HG03432 (cell line): ENCODE measurements at regions not wholly inside any gene's neighbourhood (a gene's known extent, or its start where the extent isn't known, plus 50 kb on each side); places are given as distances from the start of the nearest gene placed in this dataset.

Experiments
- ATAC-seq: cut with Tn5 transposase; IDR thresholded peaks from one replicate; pipeline ENCODE4 v1.9.1; 2021; ENCODE audit warnings: mild to moderate bottlenecking, moderate library complexity; ENCODE audit not compliant: unreplicated experiment

- ATAC-seq: peak; percentile 85
These were observed 154.0 kb upstream of the THBS1 start for GRCh38 chr15:39426552-39427532.

DNA sequence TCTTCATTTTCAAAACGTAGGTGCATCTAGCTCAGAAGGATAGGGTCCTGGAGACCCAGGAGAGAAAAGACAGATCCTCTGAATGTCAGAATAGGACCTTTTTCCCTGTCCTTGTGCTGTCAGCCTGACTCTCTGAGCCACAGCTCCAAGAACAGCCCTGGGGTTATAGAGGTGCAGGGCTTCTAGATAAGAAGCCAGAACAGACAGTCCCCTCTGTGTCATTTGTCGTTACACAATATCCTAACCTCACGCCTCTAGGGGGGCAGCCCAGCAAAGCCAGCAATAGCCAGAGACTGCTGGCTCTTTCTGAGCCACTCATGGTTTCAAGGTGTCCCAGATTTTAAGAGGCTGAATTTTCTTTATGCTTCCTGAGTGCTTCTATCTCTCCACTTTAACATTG, 153.2 kb upstream of the THBS1 start:
- ATAC-seq: no peak

GRCh38 chr15:39429898-39430357, 151.0 kb upstream of the THBS1 start:
- ATAC-seq: no peak

DNA sequence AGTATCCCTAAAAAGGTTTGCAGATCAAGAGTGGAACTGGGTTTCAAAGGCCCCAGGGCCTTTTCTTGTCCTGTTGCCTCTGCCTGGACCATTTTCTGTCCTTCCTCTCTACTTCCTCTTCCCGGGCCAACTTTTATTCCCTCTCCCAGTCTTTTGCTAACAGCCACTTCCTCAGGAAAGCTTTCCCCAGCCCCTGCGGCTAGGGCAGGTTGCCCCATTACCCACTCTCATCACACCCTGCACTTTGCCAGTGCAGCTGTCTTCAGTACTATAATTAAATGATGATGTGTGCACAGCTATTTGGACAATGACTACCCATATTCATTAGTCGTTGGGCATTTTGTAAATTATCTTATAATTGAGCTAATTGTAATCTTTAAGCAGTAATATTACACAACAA, 150.5 kb upstream of the THBS1 start:
- no peak for ATAC-seq

- ATAC-seq: no peak
These were observed 149.5 kb upstream of the THBS1 start for GRCh38 chr15:39431376-39431775.

- no peak for ATAC-seq
These were observed 148.9 kb upstream of the THBS1 start for GRCh38 chr15:39432026-39432425.

- no peak for ATAC-seq
These were observed 147.9 kb upstream of the THBS1 start for GRCh38 chr15:39432912-39433348.

DNA sequence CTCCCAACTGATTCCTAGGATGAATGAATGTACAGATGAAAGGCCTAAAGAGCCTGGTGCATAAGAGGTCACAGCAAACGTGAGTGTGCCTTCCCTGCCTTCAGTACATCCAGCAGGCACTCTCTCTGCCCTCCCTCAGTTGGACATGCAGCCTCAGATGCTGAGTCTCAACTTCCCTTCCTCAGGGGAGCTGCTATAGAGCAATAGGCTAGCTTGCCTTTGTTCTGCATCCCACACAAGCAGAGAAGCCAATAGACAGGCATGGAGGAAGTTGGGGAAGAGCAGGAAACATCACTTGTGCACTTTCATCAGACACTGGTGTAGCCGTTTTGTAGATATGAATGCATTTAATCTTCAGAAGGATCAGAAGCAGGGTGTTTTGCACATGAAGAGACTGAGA, 147.5 kb upstream of the THBS1 start:
- ATAC-seq: no peak

DNA sequence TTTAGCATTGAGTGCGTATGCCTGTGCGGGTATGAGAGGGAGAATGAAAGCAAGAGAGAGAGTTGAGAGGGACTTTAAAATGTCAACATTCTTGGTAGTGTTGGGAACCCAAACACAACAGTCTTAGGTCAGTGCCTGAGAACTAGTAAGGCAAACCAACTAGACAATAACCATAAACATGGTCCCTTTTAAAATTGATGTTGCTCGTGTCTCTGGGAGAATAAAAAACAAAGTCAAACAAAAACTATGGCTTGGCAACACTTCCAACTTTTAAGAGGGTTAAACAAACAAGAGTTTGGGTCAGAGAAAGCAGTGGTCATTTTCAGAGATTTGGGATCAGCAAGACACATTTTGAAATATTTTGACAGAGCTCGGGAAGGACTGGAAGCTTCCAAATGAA, 146.7 kb upstream of the THBS1 start:
- no peak for ATAC-seq

DNA sequence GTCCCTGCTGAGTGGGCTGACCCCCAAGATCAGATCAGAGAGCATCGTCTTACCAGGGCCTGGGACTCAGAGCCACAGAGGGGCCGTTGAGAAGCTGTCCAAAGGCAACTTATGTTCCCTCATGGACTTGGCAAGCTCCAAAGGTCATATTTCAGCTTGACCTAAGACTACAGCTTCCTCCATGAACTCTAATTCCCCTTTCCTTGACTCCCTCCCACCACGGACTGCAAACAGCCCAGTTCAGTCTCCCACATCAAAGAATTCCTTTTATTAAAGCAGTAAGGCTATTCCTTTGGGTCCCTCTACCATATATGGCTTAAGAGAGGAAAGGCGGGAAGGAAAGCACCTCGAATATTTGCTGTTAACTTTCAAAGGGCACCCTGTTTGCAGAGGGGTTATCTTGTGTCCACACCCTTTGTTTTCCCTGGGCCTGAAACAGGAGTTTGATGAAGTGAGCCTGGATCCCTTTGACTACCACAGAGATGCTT, 146.1 kb upstream of the THBS1 start:
- no peak for ATAC-seq

- no peak for ATAC-seq
These were observed 145.6 kb upstream of the THBS1 start for GRCh38 chr15:39435244-39435643.

- no peak for ATAC-seq
These were observed 142.6 kb upstream of the THBS1 start for GRCh38 chr15:39438260-39438659.

DNA sequence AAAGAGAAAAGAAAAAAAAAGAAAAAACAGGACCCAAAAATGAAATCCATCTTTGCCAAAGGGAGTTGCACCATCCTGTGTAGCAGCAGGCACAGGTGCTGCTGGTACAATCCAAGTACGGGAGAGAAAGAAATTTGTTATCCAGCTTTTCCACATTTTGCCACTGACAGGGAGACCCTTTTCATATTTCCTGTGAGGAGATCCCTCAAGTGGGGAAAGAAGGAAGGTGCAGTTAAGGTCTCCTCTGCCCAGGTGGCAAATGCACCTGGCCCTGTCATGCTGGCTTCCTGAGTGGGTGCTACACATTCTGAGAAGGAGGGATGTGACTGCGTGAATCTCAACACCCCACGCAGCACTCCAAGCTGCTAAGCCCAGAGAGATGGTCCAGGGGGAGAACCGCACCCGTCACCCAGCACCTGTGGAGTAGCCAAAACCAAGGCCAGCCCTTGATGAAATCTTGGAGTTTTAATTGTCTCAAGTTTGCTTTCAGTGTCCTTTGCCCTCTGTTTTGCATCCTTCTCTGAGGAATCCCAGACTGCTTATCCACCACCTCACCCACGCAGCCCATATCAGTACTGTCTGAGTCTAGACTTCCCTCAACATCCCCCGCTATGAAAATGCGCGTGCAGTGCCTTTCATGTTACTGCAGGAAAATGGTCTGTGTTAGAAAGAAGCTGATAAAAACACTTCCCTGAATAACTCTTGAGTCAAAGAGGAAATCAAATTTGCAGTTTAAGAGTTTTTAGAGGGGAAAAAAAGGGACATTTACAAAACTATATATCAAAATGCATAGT, 141.9 kb upstream of the THBS1 start:
- ATAC-seq: no peak

- ATAC-seq: no peak
These were observed 138.0 kb upstream of the THBS1 start for GRCh38 chr15:39442898-39443297.

- no peak for ATAC-seq
These were observed 137.1 kb upstream of the THBS1 start for GRCh38 chr15:39443659-39444219.

GRCh38 chr15:39444735-39445470, 136.0 kb upstream of the THBS1 start:
- no peak for ATAC-seq

DNA sequence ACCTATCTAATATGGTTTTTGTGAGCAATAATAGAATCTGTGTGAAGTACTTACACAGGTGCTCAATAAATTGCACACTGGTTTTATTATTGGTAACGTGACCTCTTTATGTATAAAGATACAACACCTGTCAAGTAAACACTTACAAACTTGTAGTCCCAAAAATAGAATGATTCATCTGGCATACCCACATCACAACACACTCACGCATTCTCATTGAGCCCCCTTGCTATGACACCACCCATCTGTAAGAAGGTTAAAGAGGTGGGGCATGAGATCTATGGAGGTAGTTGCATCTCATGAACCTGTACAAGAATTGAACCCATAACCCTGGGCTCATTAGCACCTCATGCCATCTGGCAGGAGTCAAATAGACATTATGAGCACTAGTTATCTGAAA, 134.9 kb upstream of the THBS1 start:
- ATAC-seq: no peak

GRCh38 chr15:39447346-39447745, 133.5 kb upstream of the THBS1 start:
- no peak for ATAC-seq

DNA sequence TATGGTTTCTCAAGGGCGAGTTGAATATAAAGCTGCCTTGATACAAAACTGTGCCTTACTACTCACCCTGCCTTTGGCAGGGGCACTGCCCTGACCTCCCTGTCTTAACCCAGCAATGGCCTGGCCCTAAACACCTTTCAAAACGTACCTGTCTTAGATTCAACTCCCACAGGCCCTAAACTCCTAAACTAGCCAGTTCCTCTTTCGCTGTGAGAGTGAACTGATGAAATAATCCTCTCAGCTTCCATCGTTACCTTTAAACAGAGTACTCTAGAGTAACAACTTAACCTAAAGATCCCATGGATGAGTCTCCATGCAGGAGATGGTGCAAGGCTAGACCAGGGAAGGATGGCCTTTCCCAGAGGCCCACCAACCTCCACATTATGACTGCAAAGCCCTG, 133.0 kb upstream of the THBS1 start:
- no peak for ATAC-seq

- no peak for ATAC-seq
These were observed 132.5 kb upstream of the THBS1 start for GRCh38 chr15:39448409-39448808.
